NT2/D1 (cell line): ENCODE measurements at regions not wholly inside any gene's neighbourhood (a gene's known extent, or its start where the extent isn't known, plus 50 kb on each side); places are given as distances from the start of the nearest gene placed in this dataset.

Source experiments
- SUZ12 ChIP-seq: IDR thresholded peaks from 2 replicates; pipeline ENCODE4 v1.6.1; 2011; ENCODE audit not compliant: insufficient read length, insufficient read depth; ENCODE audit errors: extremely low read depth
- YY1 ChIP-seq: IDR thresholded peaks from 2 replicates; pipeline ENCODE4 v1.6.1; 2011; ENCODE audit not compliant: insufficient read length, insufficient read depth

- TF ChIP-seq YY1, result no peak
- TF ChIP-seq SUZ12, result no peak
Observed at GRCh38 chr21:27545754-27546349, 579.0 kb upstream of the ADAMTS5 start.
